Neural cell (in vitro differentiated cells): ENCODE measurements at regions not wholly inside any gene's neighbourhood (a gene's known extent, or its start where the extent isn't known, plus 50 kb on each side); places are given as distances from the start of the nearest gene placed in this dataset.
"Not testable (repeated sequence)": the region's sequence is repeated elsewhere in the genome, so short reads cannot be mapped to it uniquely, and the experiment has no call there.

Experiments used
- H2AFZ ChIP-seq: fragments of 200-600, 300-800 bp; sonication (generic), shearing (Covaris generic); 2 replicates; pipeline ENCODE4 v1.6.0; 2014; ENCODE audit warnings: low read depth, mild to moderate bottlenecking, antibody characterized with exemption, low read length, moderate library complexity
- H3F3A ChIP-seq: fragments of 200-600 bp; shearing (Covaris generic); 2 replicates; pipeline ENCODE4 v1.6.1; 2016; ENCODE audit warnings: mild to moderate bottlenecking, moderate library complexity, mixed read lengths, antibody characterized with exemption, low read length; ENCODE audit not compliant: insufficient read depth, poor library complexity, severe bottlenecking
- H3K27ac ChIP-seq: fragments of 200-600, 300-800 bp; sonication (generic), shearing (Covaris generic); 2 replicates; pipeline ENCODE4 v1.5.1; 2014; ENCODE audit warnings: mild to moderate bottlenecking, low read length, moderate library complexity
- H3K27me3 ChIP-seq: fragments of 300-800, 200-600 bp; sonication (generic), shearing (Covaris generic); 2 replicates; pipeline ENCODE4 v1.6.0; 2014; ENCODE audit warnings: mild to moderate bottlenecking, low read depth, low read length, moderate library complexity; ENCODE audit not compliant: insufficient read depth
- H3K36me3 ChIP-seq: fragments of 300-800, 200-600 bp; sonication (generic), shearing (Covaris generic); 2 replicates; pipeline ENCODE4 v1.5.1; 2014; ENCODE audit warnings: mild to moderate bottlenecking, antibody characterized with exemption, low read length, moderate library complexity; ENCODE audit not compliant: insufficient read depth
- H3K4me2 ChIP-seq: fragments of 300-800, 200-600 bp; sonication (generic), shearing (Covaris generic); 2 replicates; pipeline ENCODE4 v1.6.0; 2014; ENCODE audit warnings: mild to moderate bottlenecking, low read length
- H3K4me3 ChIP-seq: fragments of 300-800, 200-600 bp; sonication (generic), shearing (Covaris generic); 2 replicates; pipeline ENCODE4 v1.5.1; 2014; ENCODE audit warnings: mild to moderate bottlenecking, low read length, moderate library complexity
- H3K79me2 ChIP-seq: fragments of 200-600 bp; shearing (Covaris generic); replicated peaks from 2 replicates; pipeline ENCODE4 v1.6.0; 2014; ENCODE audit warnings: mild to moderate bottlenecking, low read length, moderate library complexity; ENCODE audit not compliant: insufficient read depth
- H3K9ac ChIP-seq: fragments of 300-800, 200-600 bp; sonication (generic), shearing (Covaris generic); 2 replicates; pipeline ENCODE4 v1.6.1; 2016; ENCODE audit warnings: mild to moderate bottlenecking, low read length, mixed read lengths
- H3K9me2 ChIP-seq: fragments of 200-600 bp; shearing (Covaris generic); 2 replicates; pipeline ENCODE4 v1.6.1; 2016; ENCODE audit warnings: mild to moderate bottlenecking, low read length, mixed read lengths; ENCODE audit not compliant: insufficient read depth
- H3K9me3 ChIP-seq: fragments of 200-600, 300-800 bp; sonication (generic), shearing (Covaris generic); 2 replicates; pipeline ENCODE4 v1.6.1; 2016; ENCODE audit warnings: mild to moderate bottlenecking, mixed run types, low read length, moderate library complexity, mixed read lengths
- H4K20me1 ChIP-seq: fragments of 200-600 bp; shearing (Covaris generic); 2 replicates; pipeline ENCODE4 v1.6.1; 2016; ENCODE audit warnings: mild to moderate bottlenecking, mixed run types; ENCODE audit not compliant: insufficient read depth
- CTCF ChIP-seq: fragments of 450-650 bp; IDR thresholded peaks from 2 replicates; pipeline ENCODE4 v1.5.1; 2014; ENCODE audit warnings: antibody characterized with exemption, mild to moderate bottlenecking, moderate library complexity; ENCODE audit not compliant: poor library complexity, severe bottlenecking
- EP300 ChIP-seq: fragments of 450-650 bp; conservative IDR thresholded peaks from 2 replicates; pipeline ENCODE4 v1.6.1; 2014; ENCODE audit warnings: antibody characterized with exemption, mild to moderate bottlenecking, moderate library complexity; ENCODE audit not compliant: poor library complexity, severe bottlenecking
- EZH2 ChIP-seq: fragments of 200-600, 300-800 bp; shearing (Covaris generic), sonication (generic); IDR thresholded peaks from 2 replicates; pipeline ENCODE4 v1.6.1; 2014; ENCODE audit warnings: antibody characterized with exemption, low read length, borderline replicate concordance, mild to moderate bottlenecking; ENCODE audit not compliant: insufficient read depth, poor library complexity, severe bottlenecking
- MXI1 ChIP-seq: fragments of 450-650 bp; conservative IDR thresholded peaks from 2 replicates; pipeline ENCODE4 v1.6.1; 2014; ENCODE audit warnings: antibody characterized with exemption, mild to moderate bottlenecking; ENCODE audit not compliant: poor library complexity, severe bottlenecking
- POLR2AphosphoS5 ChIP-seq: IDR thresholded peaks from 2 replicates; pipeline ENCODE4 v1.6.1; 2012
- RAD21 ChIP-seq: fragments of 450-650 bp; conservative IDR thresholded peaks from 2 replicates; pipeline ENCODE4 v1.6.1; 2014; ENCODE audit warnings: antibody characterized with exemption, mild to moderate bottlenecking, moderate library complexity
- REST ChIP-seq: IDR thresholded peaks from 2 replicates; pipeline ENCODE4 v1.6.1; 2012; ENCODE audit warnings: borderline replicate concordance
- SMC3 ChIP-seq: fragments of 450-650 bp; conservative IDR thresholded peaks from 2 replicates; pipeline ENCODE4 v1.6.1; 2014; ENCODE audit warnings: antibody characterized with exemption, mild to moderate bottlenecking, moderate library complexity; ENCODE audit not compliant: poor library complexity
- TAF1 ChIP-seq: IDR thresholded peaks from 2 replicates; pipeline ENCODE4 v1.6.1; 2012; ENCODE audit warnings: low read depth

- not testable (repeated sequence) for H3K27me3 ChIP-seq, H3K79me2 ChIP-seq, H3K4me2 ChIP-seq, H3K9me3 ChIP-seq, H3K9ac ChIP-seq, H3K4me3 ChIP-seq, H4K20me1 ChIP-seq, H3F3A ChIP-seq, H2AFZ ChIP-seq, H3K27ac ChIP-seq, H3K36me3 ChIP-seq, H3K9me2 ChIP-seq
Measured at GRCh38 chr13:68706044-68706443, 1401.6 kb upstream of the ATXN8OS start.

- H3K9me3 ChIP-seq, result no peaks in the 10 kb centered on the region
- H3K9ac ChIP-seq, result no peak overlapping the region
- H3K4me3 ChIP-seq, result no peak overlapping the region
- no peak overlapping the region for H3K27ac ChIP-seq
- H3K79me2 ChIP-seq, result no peaks in the 10 kb centered on the region
- H3F3A ChIP-seq, result peaks cover 3% of the 10 kb centered on the region
- no peaks in the 10 kb centered on the region for H3K9me2 ChIP-seq
- no peak overlapping the region for H3K4me2 ChIP-seq
- H3K27me3 ChIP-seq, result no peaks in the 10 kb centered on the region
- no peaks in the 10 kb centered on the region for H4K20me1 ChIP-seq
- no peak overlapping the region for H2AFZ ChIP-seq
- H3K36me3 ChIP-seq, result no peaks in the 10 kb centered on the region
- no peak for TF ChIP-seq SMC3
- no peak for TF ChIP-seq TAF1
- TF ChIP-seq REST, result no peak
- no peak for TF ChIP-seq EZH2
- no peak for TF ChIP-seq MXI1
- no peak for TF ChIP-seq CTCF
- TF ChIP-seq POLR2AphosphoS5, result no peak
- TF ChIP-seq RAD21, result no peak
- TF ChIP-seq EP300, result no peak
Measured at GRCh38 chr13:68697551-68697950, 1410.1 kb upstream of the ATXN8OS start.

- Histone ChIP-seq H3K36me3 (no peaks in the 10 kb centered on the region), H3K27me3 (no peaks in the 10 kb centered on the region), H3K9me3 (no peaks in the 10 kb centered on the region), H3F3A (peaks cover 3% of the 10 kb centered on the region), H3K27ac (no peak overlapping the region), H3K4me3 (no peak overlapping the region), H2AFZ (no peak overlapping the region), H3K79me2 (no peaks in the 10 kb centered on the region), H3K4me2 (no peak overlapping the region), H3K9ac (no peak overlapping the region), H3K9me2 (no peaks in the 10 kb centered on the region), H4K20me1 (no peaks in the 10 kb centered on the region)
- TF ChIP-seq EP300 (peak; percentile 85), MXI1 (no peak), POLR2AphosphoS5 (peak; percentile 66), REST (no peak), TAF1 (no peak), EZH2 (no peak)
Measured at GRCh38 chr13:68696907-68697306, 1410.7 kb upstream of the ATXN8OS start.
